ENCODE measurements at regions not wholly inside any gene's neighbourhood (a gene's known extent, or its start where the extent isn't known, plus 50 kb on each side); places are given as distances from the start of the nearest gene placed in this dataset.
A peak's percentile ranks its signal among the peaks of the same experiment; 100 is the strongest.
"Not testable (repeated sequence)": the region's sequence is repeated elsewhere in the genome, so short reads cannot be mapped to it uniquely, and the experiment has no call there.

GRCh38 chr18:5704847-5705246, 161.1 kb upstream of the EPB41L3 start:
- Histone ChIP-seq H3K79me2 (ENCODE audit: control insufficient read depth, insufficient read depth, low read length) (no peaks in the 10 kb centered on the region), H3K18ac (ENCODE audit: low read length) (no peak overlapping the region), H3K9ac (ENCODE audit: low read length) (no peak overlapping the region), H4K5ac (ENCODE audit: low read length) (no peak overlapping the region), H3K4me1 (ENCODE audit: control insufficient read depth, low read depth, low read length) (no peaks in the 10 kb centered on the region), H3K56ac (ENCODE audit: low read length) (no peak overlapping the region), H2BK120ac (ENCODE audit: low read depth, low read length) (no peak overlapping the region), H4K8ac (ENCODE audit: low read depth, low read length) (no peak overlapping the region), H3K27me3 (ENCODE audit: insufficient read depth, low read length, poor library complexity) (no peaks in the 10 kb centered on the region), H3K23ac (ENCODE audit: low read length) (no peak overlapping the region), H2AK5ac (ENCODE audit: low read length) (no peak overlapping the region), H3K79me1 (ENCODE audit: low read length) (no peaks in the 10 kb centered on the region), H3K27ac (ENCODE audit: low read depth, low read length) (no peak overlapping the region), H2BK15ac (replicated peaks; ENCODE audit: low read depth) (no peak overlapping the region), H3K4me3 (ENCODE audit: low read length) (no peak overlapping the region), H3K4ac (ENCODE audit: low read depth, low read length) (no peak overlapping the region), H2BK5ac (ENCODE audit: low read length) (no peak overlapping the region), H3K36me3 (ENCODE audit: control insufficient read depth, insufficient read depth, low read length) (no peaks in the 10 kb centered on the region), H3K4me2 (ENCODE audit: low read length) (no peak overlapping the region)
- no CpG with 5 or more reads among the region's 4 CpGs for WGBS (ENCODE audit: extremely low coverage, insufficient coverage, low lambda C conversion rate)
- no peak for DNase-seq

GRCh38 chr18:5702016-5702415, 158.2 kb upstream of the EPB41L3 start:
- H2BK5ac ChIP-seq (ENCODE audit: low read length); H3K79me1 ChIP-seq (ENCODE audit: low read length); H3K18ac ChIP-seq (ENCODE audit: low read length); H3K36me3 ChIP-seq (ENCODE audit: control insufficient read depth, insufficient read depth, low read length); H4K8ac ChIP-seq (ENCODE audit: low read depth, low read length); DNase-seq; H3K4me2 ChIP-seq (ENCODE audit: low read length); H3K27me3 ChIP-seq (ENCODE audit: insufficient read depth, low read length, poor library complexity); H3K56ac ChIP-seq (ENCODE audit: low read length); H3K4me3 ChIP-seq (ENCODE audit: low read length); H2AK5ac ChIP-seq (ENCODE audit: low read length); H3K79me2 ChIP-seq (ENCODE audit: control insufficient read depth, insufficient read depth, low read length); H3K23ac ChIP-seq (ENCODE audit: low read length); H3K4me1 ChIP-seq (ENCODE audit: control insufficient read depth, low read depth, low read length); H2BK120ac ChIP-seq (ENCODE audit: low read depth, low read length); H4K5ac ChIP-seq (ENCODE audit: low read length); H3K4ac ChIP-seq (ENCODE audit: low read depth, low read length); H3K9ac ChIP-seq (ENCODE audit: low read length); H3K27ac ChIP-seq (ENCODE audit: low read depth, low read length); H2BK15ac ChIP-seq (replicated peaks; ENCODE audit: low read depth): not testable (repeated sequence)
- WGBS (ENCODE audit: extremely low coverage, insufficient coverage, low lambda C conversion rate) = no CpG with 5 or more reads among the region's 7 CpGs

- Histone ChIP-seq H3K56ac (ENCODE audit: low read length) (no peak overlapping the region), H4K5ac (ENCODE audit: low read length) (no peak overlapping the region), H3K4me1 (ENCODE audit: control insufficient read depth, low read depth, low read length) (no peaks in the 10 kb centered on the region), H2BK120ac (ENCODE audit: low read depth, low read length) (no peak overlapping the region), H3K23ac (ENCODE audit: low read length) (peak overlapping the region; percentile 66), H3K4me3 (ENCODE audit: low read length) (no peak overlapping the region), H3K79me1 (ENCODE audit: low read length) (no peaks in the 10 kb centered on the region), H3K4me2 (ENCODE audit: low read length) (no peak overlapping the region), H3K18ac (ENCODE audit: low read length) (no peak overlapping the region), H2BK5ac (ENCODE audit: low read length) (no peak overlapping the region), H3K4ac (ENCODE audit: low read depth, low read length) (no peak overlapping the region), H4K8ac (ENCODE audit: low read depth, low read length) (no peak overlapping the region), H3K36me3 (ENCODE audit: control insufficient read depth, insufficient read depth, low read length) (no peaks in the 10 kb centered on the region), H2AK5ac (ENCODE audit: low read length) (no peak overlapping the region), H3K79me2 (ENCODE audit: control insufficient read depth, insufficient read depth, low read length) (no peaks in the 10 kb centered on the region), H3K27me3 (ENCODE audit: insufficient read depth, low read length, poor library complexity) (no peaks in the 10 kb centered on the region), H3K27ac (ENCODE audit: low read depth, low read length) (no peak overlapping the region), H2BK15ac (replicated peaks; ENCODE audit: low read depth) (no peak overlapping the region), H3K9ac (ENCODE audit: low read length) (no peak overlapping the region)
- WGBS (ENCODE audit: extremely low coverage, insufficient coverage, low lambda C conversion rate) = no CpG with 5 or more reads among the region's 6 CpGs
- DNase-seq = no peak
These were observed 150.0 kb upstream of the EPB41L3 start for GRCh38 chr18:5693699-5694294.

GRCh38 chr18:5678779-5679406, 135.1 kb upstream of the EPB41L3 start:
- Histone ChIP-seq H3K36me3 (ENCODE audit: control insufficient read depth, insufficient read depth, low read length) (no peaks in the 10 kb centered on the region), H3K4me1 (ENCODE audit: control insufficient read depth, low read depth, low read length) (peaks cover 2% of the 10 kb centered on the region), H2BK5ac (ENCODE audit: low read length) (no peak overlapping the region), H3K4me3 (ENCODE audit: low read length) (no peak overlapping the region), H3K79me1 (ENCODE audit: low read length) (no peaks in the 10 kb centered on the region), H2BK120ac (ENCODE audit: low read depth, low read length) (no peak overlapping the region), H3K27me3 (ENCODE audit: insufficient read depth, low read length, poor library complexity) (no peaks in the 10 kb centered on the region), H4K8ac (ENCODE audit: low read depth, low read length) (no peak overlapping the region), H3K18ac (ENCODE audit: low read length) (no peak overlapping the region), H3K79me2 (ENCODE audit: control insufficient read depth, insufficient read depth, low read length) (no peaks in the 10 kb centered on the region), H3K4me2 (ENCODE audit: low read length) (no peak overlapping the region), H3K9ac (ENCODE audit: low read length) (no peak overlapping the region), H2BK15ac (replicated peaks; ENCODE audit: low read depth) (no peak overlapping the region), H3K27ac (ENCODE audit: low read depth, low read length) (no peak overlapping the region), H3K4ac (ENCODE audit: low read depth, low read length) (no peak overlapping the region), H3K23ac (ENCODE audit: low read length) (no peak overlapping the region), H4K5ac (ENCODE audit: low read length) (no peak overlapping the region), H3K56ac (ENCODE audit: low read length) (no peak overlapping the region), H2AK5ac (ENCODE audit: low read length) (no peak overlapping the region)
- no CpG with 5 or more reads among the region's 3 CpGs for WGBS (ENCODE audit: extremely low coverage, insufficient coverage, low lambda C conversion rate)
- no peak for DNase-seq

- Histone ChIP-seq H3K27me3 (ENCODE audit: insufficient read depth, low read length, poor library complexity) (no peaks in the 10 kb centered on the region), H2BK120ac (ENCODE audit: low read depth, low read length) (no peak overlapping the region), H3K23ac (ENCODE audit: low read length) (no peak overlapping the region), H3K4me2 (ENCODE audit: low read length) (no peak overlapping the region), H3K36me3 (ENCODE audit: control insufficient read depth, insufficient read depth, low read length) (no peaks in the 10 kb centered on the region), H3K18ac (ENCODE audit: low read length) (no peak overlapping the region), H4K5ac (ENCODE audit: low read length) (no peak overlapping the region), H2BK15ac (replicated peaks; ENCODE audit: low read depth) (no peak overlapping the region), H3K4me1 (ENCODE audit: control insufficient read depth, low read depth, low read length) (peaks cover 2% of the 10 kb centered on the region), H2BK5ac (ENCODE audit: low read length) (no peak overlapping the region), H3K56ac (ENCODE audit: low read length) (no peak overlapping the region), H3K9ac (ENCODE audit: low read length) (no peak overlapping the region), H2AK5ac (ENCODE audit: low read length) (no peak overlapping the region), H3K4ac (ENCODE audit: low read depth, low read length) (no peak overlapping the region), H3K27ac (ENCODE audit: low read depth, low read length) (no peak overlapping the region), H3K4me3 (ENCODE audit: low read length) (no peak overlapping the region), H4K8ac (ENCODE audit: low read depth, low read length) (no peak overlapping the region), H3K79me1 (ENCODE audit: low read length) (no peaks in the 10 kb centered on the region), H3K79me2 (ENCODE audit: control insufficient read depth, insufficient read depth, low read length) (no peaks in the 10 kb centered on the region)
- DNase-seq = no peak
- no CpG with 5 or more reads among the region's 3 CpGs for WGBS (ENCODE audit: extremely low coverage, insufficient coverage, low lambda C conversion rate)
These were observed 134.5 kb upstream of the EPB41L3 start for GRCh38 chr18:5678278-5678677.

GRCh38 chr18:5673616-5674015, 129.8 kb upstream of the EPB41L3 start:
- H3K9ac ChIP-seq (ENCODE audit: low read length) = no peak overlapping the region
- H2BK120ac ChIP-seq (ENCODE audit: low read depth, low read length) = no peak overlapping the region
- no peak overlapping the region for H3K4me3 ChIP-seq (ENCODE audit: low read length)
- H3K27ac ChIP-seq (ENCODE audit: low read depth, low read length) = no peak overlapping the region
- no peak overlapping the region for H3K4me2 ChIP-seq (ENCODE audit: low read length)
- H4K8ac ChIP-seq (ENCODE audit: low read depth, low read length) = no peak overlapping the region
- H3K56ac ChIP-seq (ENCODE audit: low read length) = no peak overlapping the region
- no peak overlapping the region for H2AK5ac ChIP-seq (ENCODE audit: low read length)
- H2BK5ac ChIP-seq (ENCODE audit: low read length) = no peak overlapping the region
- H2BK15ac ChIP-seq (replicated peaks; ENCODE audit: low read depth) = no peak overlapping the region
- H3K18ac ChIP-seq (ENCODE audit: low read length) = no peak overlapping the region
- no CpG with 5 or more reads among the region's 2 CpGs for WGBS (ENCODE audit: extremely low coverage, insufficient coverage, low lambda C conversion rate)
- DNase-seq = no peak
- H3K4ac ChIP-seq (ENCODE audit: low read depth, low read length) = no peak overlapping the region
- no peaks in the 10 kb centered on the region for H3K79me2 ChIP-seq (ENCODE audit: control insufficient read depth, insufficient read depth, low read length)
- H4K5ac ChIP-seq (ENCODE audit: low read length) = no peak overlapping the region
- no peaks in the 10 kb centered on the region for H3K79me1 ChIP-seq (ENCODE audit: low read length)
- H3K27me3 ChIP-seq (ENCODE audit: insufficient read depth, low read length, poor library complexity) = no peaks in the 10 kb centered on the region
- no peaks in the 10 kb centered on the region for H3K4me1 ChIP-seq (ENCODE audit: control insufficient read depth, low read depth, low read length)
- no peaks in the 10 kb centered on the region for H3K36me3 ChIP-seq (ENCODE audit: control insufficient read depth, insufficient read depth, low read length)
- no peak overlapping the region for H3K23ac ChIP-seq (ENCODE audit: low read length)

Data from mesendoderm (in vitro differentiated cells).